Activated T-helper 1 cell treated with anti-CD3 and anti-CD28 coated beads, Interleukin-2, amount 50 U/mL, for 16 hours (primary cell): ENCODE measurements at regions not wholly inside any gene's neighbourhood (a gene's known extent, or its start where the extent isn't known, plus 50 kb on each side); places are given as distances from the start of the nearest gene placed in this dataset.

ENCODE experiments used
- DNase-seq, 2 donors: peaks; one replicate each; pipeline ENCODE4 v3.0.0-alpha.2; 2020; ENCODE audit warnings: low read depth in 1 of 2, low spot score in 1 of 2

GRCh38 chr9:129275626-129276247, 97.7 kb upstream of the IER5L start:
- no peak for DNase-seq

DNA sequence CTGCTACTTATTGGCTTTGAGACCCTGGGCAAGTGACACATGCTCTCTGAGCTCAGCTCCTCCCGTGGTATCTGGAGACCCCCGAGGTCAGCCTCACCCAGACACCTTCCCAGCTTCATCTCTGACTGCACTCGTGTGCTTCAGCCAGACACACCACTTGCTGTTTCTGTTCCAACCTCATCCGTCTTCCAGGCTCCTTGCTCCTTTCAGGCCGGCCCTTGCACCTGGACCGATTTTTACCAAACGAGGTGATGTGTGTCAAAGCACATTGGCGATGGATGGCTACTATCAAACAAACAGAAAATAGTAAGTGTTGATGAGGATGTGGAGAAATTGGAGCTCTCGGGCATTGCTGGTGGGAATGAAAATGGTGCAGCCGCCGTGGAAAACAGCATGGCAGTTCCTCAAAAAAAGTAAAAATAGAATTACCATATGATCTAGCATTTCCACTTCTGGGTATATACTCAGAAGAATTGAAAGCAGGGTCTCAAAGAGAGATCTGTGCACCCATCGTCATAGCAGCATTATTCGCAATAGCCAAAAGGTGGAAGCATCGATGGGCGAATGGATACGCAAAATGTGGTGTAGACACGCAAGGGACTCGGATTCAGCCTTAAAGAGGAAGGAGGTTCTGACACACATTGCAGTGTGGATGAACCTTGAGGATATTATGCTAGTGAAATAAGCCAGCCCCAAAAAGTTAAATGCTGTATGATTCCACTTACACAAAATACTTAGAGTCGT, 96.1 kb upstream of the IER5L start:
- DNase-seq: no peak

- DNase-seq: no peak
These were observed 95.3 kb upstream of the IER5L start for GRCh38 chr9:129273136-129273895.

DNA sequence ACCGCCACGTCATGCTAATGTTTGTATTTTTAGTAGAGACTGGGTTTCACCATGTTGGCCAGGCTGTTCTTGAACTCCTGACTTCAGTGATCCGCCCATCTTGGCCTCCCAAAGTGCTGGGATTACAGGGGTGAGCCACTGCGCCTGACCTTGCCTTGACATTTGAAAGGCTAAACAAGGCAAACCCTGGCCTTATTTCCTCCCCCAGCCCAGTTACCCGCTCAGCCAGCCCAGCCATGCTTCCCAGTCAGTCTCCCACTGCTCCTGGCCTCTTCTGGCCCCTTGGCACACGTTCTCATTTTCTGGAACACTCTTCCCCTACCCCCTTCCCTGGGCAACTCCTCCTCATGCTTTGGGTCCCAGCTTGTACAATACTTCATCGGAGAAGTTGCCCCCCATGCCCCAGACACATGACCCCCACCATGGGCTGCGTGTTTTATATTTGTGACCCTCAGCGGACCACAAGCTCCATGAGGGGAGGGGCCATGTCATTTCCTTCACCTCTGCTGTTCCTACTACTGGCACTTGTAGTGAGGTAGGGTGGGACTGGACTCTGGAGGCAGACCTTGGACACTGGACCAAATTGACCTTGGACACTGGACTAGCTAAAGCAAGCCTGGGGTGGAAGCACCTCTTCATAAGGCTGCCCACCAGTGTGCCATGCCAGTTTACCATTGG, 94.4 kb upstream of the IER5L start:
- DNase-seq: no peak

GRCh38 chr9:129270903-129271431, 92.9 kb upstream of the IER5L start:
- no peak for DNase-seq

DNA sequence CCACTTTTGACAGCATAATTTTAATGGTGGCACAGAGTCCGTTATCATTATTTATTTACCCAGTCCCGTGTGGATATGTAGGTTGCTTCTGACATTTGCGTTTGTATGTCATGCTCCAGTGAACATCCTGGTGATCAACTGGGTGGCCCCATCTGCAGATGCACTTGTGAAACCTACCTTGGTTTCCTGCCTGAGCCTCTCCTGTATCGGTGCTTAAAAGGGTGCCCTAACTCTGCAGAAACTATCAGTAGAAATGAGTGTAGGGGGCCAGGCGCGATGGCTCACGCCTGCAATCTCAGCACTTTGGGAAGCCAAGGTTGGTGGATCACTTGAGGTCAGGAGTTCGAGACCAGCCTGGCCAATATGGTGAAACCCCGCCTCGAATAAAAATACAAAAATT, 92.1 kb upstream of the IER5L start:
- no peak for DNase-seq

DNA sequence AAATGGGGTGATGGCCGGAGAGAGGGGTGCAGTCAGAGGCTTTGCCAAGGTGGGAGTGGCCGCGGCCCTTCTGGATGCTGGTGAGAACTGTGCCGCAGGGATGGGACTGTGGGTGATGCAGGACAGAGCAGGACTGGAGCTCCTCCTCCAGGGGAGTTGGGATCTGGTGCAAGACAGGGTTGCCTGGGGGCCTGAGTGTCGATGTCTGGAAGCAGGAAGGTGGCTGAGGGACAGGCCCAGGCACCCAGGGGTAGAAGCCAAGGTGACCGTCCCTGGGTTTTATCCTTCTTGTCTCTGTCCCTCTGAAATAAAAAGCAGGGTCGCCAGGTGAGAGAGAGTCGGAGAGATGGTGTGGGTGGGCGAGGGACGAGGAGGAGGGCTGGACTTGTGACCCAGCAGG, 89.1 kb upstream of the IER5L start:
- no peak for DNase-seq

DNA sequence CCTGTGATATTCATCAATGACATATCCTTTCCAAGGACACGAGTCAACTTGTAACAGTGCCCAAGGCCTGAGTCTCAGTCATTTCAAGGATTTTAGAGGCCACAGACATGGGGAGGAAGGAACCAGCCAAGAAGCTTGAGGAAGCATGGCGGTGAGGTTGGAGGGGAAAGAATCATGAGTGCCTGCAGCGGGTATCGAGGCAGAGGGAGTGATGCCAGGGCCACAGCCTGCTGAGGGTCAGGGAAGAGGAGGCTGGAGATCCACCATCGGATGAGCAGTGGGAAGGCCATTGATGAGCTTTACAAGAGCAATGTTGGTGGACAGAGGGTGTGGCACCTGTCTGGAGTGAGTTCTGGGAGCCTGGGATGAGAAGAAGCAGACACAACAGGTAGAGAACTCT, 88.5 kb upstream of the IER5L start:
- DNase-seq: no peak

GRCh38 chr9:129264388-129264787, 86.3 kb upstream of the IER5L start:
- no peak for DNase-seq

DNA sequence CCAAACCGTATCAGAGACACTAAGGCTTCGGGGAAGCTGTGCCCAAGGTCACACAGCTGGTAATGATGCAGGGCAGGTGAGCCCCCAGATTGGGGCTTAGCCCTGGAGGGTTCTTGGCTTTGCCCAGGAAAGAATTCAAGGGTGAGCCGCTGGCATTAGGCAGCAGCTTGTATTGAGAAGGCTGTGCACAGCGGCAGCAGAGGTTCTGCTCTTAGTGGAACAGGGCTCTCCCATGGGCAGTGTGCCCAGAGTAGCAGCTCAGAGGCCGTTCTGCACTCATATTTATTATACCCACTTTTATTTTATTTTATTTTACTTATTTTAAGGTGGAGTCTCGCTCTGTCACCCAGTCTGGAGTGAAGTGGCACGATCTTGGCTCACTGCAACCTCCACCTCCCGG, 85.8 kb upstream of the IER5L start:
- DNase-seq: no peak

DNA sequence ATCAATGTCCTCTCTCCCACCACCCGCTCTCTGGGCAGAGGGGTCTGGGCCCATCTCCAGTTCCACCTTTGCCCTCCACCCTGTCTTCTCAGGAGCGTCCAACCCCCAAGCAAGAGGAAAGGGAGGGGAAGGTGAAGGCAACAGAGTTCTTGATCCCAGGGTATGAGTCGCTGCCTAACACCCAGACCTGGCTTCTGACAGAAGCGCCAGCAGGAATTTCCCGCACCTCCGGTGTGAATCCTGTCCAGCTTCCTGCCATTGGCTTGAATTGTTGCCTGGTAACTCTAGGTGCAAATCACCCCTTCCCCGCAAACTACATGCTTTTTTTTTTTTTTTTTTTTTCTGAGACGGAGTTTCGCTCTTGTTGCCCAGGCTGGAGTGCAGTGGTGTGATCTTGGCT, 84.2 kb upstream of the IER5L start:
- no peak for DNase-seq

GRCh38 chr9:129259375-129259774, 81.3 kb upstream of the IER5L start:
- no peak for DNase-seq

DNA sequence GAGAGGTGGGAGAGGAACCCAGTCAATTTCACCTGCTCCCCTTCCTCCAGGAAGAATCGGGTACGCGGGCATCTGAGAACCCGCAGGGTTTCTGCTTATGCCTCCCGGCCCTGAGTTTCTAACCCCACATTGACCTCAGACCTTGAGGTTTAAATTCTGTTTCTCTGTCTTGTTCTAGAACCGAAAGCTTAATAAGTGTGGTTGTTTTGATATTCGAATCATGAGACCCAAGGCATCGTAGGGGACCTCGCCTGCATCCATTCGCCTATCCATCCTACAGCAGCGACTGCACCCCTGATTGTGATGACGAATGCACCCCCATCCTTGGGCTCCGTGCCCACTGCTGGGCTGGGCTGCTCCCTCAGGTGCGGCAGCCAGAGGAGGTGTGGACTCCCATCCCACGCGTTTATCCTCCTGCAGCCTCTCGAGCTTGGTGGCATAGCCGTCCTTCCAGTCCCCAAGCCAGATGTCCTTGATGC, 80.8 kb upstream of the IER5L start:
- DNase-seq: no peak

DNA sequence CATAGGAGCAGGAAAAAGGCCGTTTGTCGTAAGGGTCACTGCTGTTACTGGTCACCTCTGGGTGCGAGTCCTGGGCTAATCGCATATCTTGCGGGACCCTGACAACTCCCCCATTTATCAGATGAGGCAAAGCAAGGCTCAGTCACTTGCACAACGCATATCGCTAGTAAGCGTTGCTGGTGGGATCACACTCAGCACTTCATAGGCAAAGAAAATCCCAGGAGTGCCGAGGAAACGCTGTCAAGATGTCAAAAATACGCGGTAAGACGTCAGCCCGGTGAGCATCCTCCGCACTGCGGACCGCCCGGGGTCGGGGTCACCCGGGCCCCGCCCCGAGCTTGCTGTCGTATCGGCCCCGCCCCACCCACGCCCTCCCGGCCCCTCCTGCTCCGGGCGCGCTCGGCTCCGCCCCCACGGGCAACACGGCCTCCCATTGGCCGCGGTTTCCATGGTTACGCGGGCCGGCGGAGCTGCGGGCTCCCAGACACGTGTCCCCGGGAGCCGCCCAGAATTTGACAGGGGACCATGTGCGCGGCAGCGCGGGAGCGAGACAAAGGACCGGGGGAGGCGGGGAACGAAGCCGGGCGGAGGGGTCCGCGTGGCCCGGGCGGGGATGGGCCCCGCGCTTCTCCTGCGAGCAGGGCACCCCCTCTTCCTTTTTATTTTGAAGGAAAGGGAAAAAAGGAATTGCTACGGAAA, 80.2 kb upstream of the IER5L start:
- peak; percentile 59 to 85 for DNase-seq

GRCh38 chr9:129256959-129257713, 79.1 kb upstream of the IER5L start:
- no peak for DNase-seq

- no peak for DNase-seq
These were observed 76.7 kb upstream of the IER5L start for GRCh38 chr9:129254566-129255287.

DNA sequence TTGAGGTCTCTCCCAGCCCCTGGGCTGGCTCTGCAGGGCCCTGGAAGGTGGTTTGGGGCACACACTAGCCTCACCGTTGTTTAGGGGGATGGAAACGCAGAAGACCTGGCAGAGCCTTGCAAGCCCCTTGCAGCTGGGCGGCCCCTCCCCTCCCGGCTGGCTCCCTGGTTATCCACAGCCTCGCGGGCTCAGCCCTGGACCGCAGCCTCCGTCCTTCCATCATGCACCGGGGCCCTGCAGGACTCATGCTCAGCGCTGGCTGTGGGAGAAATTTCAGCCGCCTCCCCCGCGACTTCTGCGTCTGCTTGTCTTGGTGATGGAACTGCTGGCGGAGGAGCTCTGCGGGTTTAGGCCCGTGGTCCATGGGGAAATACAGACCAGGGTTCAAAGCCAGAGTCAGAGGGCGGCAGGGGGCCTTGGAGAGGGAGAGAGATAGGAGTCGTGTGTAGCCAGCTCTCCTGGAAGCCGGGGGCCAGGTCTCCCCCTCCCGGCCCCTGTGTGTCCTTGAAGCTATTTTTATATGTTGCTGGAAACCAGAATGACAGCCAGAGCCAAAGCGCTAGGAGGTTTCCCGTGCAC, 75.8 kb upstream of the IER5L start:
- DNase-seq: no peak

DNA sequence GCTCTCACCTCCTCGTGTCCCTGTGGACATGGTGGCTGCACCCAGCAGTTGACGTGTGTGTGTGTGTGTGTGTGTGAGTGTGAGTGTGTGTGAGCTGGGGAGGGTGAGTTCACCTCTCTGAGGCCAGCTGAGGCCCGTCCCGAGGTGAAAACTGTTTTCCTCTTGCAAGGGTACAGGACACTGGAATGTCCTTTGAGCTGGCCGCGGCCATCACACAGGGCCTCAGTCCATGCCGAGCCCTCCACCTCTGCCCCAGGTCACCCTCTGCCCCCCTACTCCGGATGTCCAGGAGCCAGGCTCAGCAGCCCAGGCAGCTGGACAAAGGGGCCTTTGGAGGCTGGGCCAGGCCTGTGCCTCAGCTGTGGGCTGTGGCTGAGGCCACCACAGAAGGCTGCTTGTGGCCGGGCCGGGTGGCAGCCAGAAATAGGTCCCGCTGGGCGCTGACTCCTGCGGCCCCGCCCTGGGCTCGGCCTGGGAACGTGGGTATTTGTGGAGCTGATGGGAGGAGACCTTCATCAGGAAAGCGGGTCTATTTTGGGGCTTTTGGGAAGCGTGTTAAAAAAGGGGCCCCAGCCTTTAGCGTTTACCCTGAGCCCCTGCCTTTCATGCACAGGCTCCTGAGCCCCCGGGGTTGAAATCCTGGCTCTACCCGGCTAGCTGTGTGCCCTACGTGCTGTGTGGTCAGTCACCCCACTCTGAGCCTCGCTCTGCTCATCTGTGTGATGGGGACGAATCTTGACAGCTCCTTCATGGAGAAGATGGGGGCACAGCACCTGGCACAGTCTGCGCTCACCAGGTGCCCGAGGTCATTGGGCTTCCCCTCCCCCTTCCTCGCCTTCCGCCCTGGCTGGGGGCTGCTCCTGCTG, 75.1 kb upstream of the IER5L start:
- no peak for DNase-seq
